IPS-20b (cell line): ENCODE measurements at regions not wholly inside any gene's neighbourhood (a gene's known extent, or its start where the extent isn't known, plus 50 kb on each side); places are given as distances from the start of the nearest gene placed in this dataset.

Experiments
- H3K27ac ChIP-seq: one replicate; pipeline ENCODE4 v1.5.1; 2013; ENCODE audit warnings: low read length
- H3K27me3 ChIP-seq: 2 replicates; pipeline ENCODE4 v1.6.1; 2013; ENCODE audit warnings: mild to moderate bottlenecking, low read length, inconsistent platforms; ENCODE audit not compliant: insufficient read depth
- H3K36me3 ChIP-seq: 2 replicates; pipeline ENCODE4 v1.6.1; 2013; ENCODE audit warnings: low read depth, mild to moderate bottlenecking, inconsistent platforms, low read length, moderate library complexity; ENCODE audit not compliant: insufficient read depth
- H3K4me1 ChIP-seq: 2 replicates; pipeline ENCODE4 v1.6.1; 2013; ENCODE audit warnings: mild to moderate bottlenecking, control low read depth, inconsistent platforms, low read length, moderate library complexity; ENCODE audit not compliant: insufficient read depth
- H3K4me3 ChIP-seq: 2 replicates; pipeline ENCODE4 v1.5.1; 2013; ENCODE audit warnings: mild to moderate bottlenecking, low read length, inconsistent platforms
- H3K9ac ChIP-seq: 2 replicates; pipeline ENCODE4 v1.6.1; 2013; ENCODE audit warnings: low read depth, mild to moderate bottlenecking, inconsistent platforms, low read length, moderate library complexity
- H3K9me3 ChIP-seq: 2 replicates; pipeline ENCODE4 v1.6.1; 2013; ENCODE audit warnings: mild to moderate bottlenecking, low read depth, low read length, inconsistent platforms; ENCODE audit not compliant: insufficient read depth

- no peaks in the 10 kb centered on the region for H3K9me3 ChIP-seq
- H3K27ac ChIP-seq: no peak overlapping the region
- no peaks in the 10 kb centered on the region for H3K27me3 ChIP-seq
- no peak overlapping the region for H3K9ac ChIP-seq
- no peak overlapping the region for H3K4me3 ChIP-seq
- no peaks in the 10 kb centered on the region for H3K36me3 ChIP-seq
- H3K4me1 ChIP-seq: peaks cover 5% of the 10 kb centered on the region; the same call in 1 of the 2 replicates
Observed at GRCh38 chr12:97938031-97938430, 475.4 kb downstream of the RMST start.

GRCh38 chr12:97939156-97939555 is 476.6 kb downstream of the RMST start:
- H3K27ac ChIP-seq: no peak overlapping the region
- no peak overlapping the region for H3K4me3 ChIP-seq
- H3K27me3 ChIP-seq: no peaks in the 10 kb centered on the region
- peaks cover 5% of the 10 kb centered on the region; the same call in 1 of the 2 replicates for H3K4me1 ChIP-seq
- no peaks in the 10 kb centered on the region for H3K36me3 ChIP-seq
- H3K9me3 ChIP-seq: no peaks in the 10 kb centered on the region
- no peak overlapping the region for H3K9ac ChIP-seq

GRCh38 chr12:97940105-97940504 is 477.5 kb downstream of the RMST start:
- Histone ChIP-seq H3K4me1 (peaks cover 5% of the 10 kb centered on the region; the same call in 1 of the 2 replicates), H3K36me3 (no peaks in the 10 kb centered on the region), H3K27ac (no peak overlapping the region), H3K27me3 (no peaks in the 10 kb centered on the region), H3K4me3 (no peak overlapping the region), H3K9me3 (no peaks in the 10 kb centered on the region), H3K9ac (no peak overlapping the region)

DNA sequence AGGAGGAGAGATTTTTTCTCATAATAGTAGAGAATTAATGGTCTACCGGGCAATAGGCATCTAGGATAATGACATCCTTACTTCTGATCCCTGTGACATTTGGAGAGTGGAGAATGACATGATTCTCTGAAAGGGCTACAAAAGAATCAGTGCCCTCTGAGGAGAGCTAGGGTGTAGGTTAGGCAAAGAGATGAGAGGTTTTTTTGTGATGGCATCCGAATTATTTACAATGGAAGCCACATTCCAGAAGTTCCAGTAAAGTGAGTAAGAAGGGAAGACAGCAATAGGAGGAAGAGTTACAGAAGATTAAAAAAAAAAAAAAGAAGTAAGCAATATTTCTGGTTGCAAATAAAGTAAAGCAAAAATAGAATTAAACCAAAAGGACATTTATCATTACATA is 478.0 kb downstream of the RMST start:
- Histone ChIP-seq H3K4me3 (no peak overlapping the region), H3K27ac (no peak overlapping the region), H3K9me3 (no peaks in the 10 kb centered on the region), H3K36me3 (no peaks in the 10 kb centered on the region), H3K27me3 (no peaks in the 10 kb centered on the region), H3K4me1 (peaks cover 5% of the 10 kb centered on the region; the same call in 1 of the 2 replicates), H3K9ac (no peak overlapping the region)

GRCh38 chr12:97941686-97942354 is 479.2 kb downstream of the RMST start:
- Histone ChIP-seq H3K36me3 (no peaks in the 10 kb centered on the region), H3K27me3 (no peaks in the 10 kb centered on the region), H3K4me1 (peaks cover 5% of the 10 kb centered on the region; the same call in 1 of the 2 replicates), H3K9me3 (no peaks in the 10 kb centered on the region; the same call in 1 of the 2 replicates), H3K27ac (no peak overlapping the region), H3K4me3 (no peak overlapping the region), H3K9ac (no peak overlapping the region)

DNA sequence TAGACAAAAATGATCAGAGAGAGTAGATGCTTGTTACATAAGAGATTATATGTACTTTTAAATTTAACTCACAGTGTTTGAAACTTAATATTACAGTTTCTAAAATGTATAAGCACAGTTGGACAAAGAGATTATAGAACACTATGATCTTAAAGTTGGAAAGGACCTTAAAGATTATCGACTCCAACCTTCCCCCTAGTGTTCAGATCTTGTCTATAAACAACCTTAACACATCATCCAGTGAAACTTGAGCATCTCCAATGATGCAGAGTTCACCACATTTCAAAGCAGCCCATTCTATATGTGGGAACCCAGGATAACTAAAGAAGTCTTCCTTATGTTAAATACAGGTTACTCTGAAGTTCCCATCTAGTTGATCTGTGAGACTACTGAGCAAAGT is 480.8 kb downstream of the RMST start:
- H3K27me3 ChIP-seq: no peaks in the 10 kb centered on the region
- H3K36me3 ChIP-seq: no peaks in the 10 kb centered on the region
- no peak overlapping the region for H3K9ac ChIP-seq
- peaks cover 7% of the 10 kb centered on the region; the same call in 1 of the 2 replicates for H3K9me3 ChIP-seq
- H3K27ac ChIP-seq: no peak overlapping the region
- H3K4me3 ChIP-seq: no peak overlapping the region
- peaks cover 5% of the 10 kb centered on the region; the same call in 1 of the 2 replicates for H3K4me1 ChIP-seq

DNA sequence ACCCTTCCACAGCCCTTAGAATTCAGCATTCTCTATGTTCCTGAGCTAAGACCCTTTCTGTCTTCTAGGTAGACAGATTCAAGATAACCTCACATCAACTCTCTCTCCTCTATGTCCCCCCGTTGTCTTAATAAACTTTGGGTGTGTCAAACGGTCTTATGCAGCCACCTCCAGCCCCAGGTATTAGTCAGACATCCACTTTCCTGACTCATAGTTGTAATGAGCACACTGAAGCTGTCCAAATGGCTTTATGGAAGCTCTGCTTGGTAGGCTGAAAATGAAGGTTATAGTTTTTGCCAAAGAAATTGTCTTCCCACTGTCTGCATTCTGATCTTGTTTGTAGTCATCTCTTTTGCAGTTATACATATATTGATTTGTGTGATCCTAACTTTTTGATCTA is 482.0 kb downstream of the RMST start:
- Histone ChIP-seq H3K9ac (no peak overlapping the region), H3K4me1 (peaks cover 5% of the 10 kb centered on the region; the same call in 1 of the 2 replicates), H3K4me3 (no peak overlapping the region), H3K36me3 (no peaks in the 10 kb centered on the region), H3K27me3 (no peaks in the 10 kb centered on the region), H3K9me3 (peaks cover 9% of the 10 kb centered on the region), H3K27ac (no peak overlapping the region)

GRCh38 chr12:97946701-97947100 is 484.1 kb downstream of the RMST start:
- H3K27ac ChIP-seq: no peak overlapping the region
- H3K9ac ChIP-seq: no peak overlapping the region
- no peaks in the 10 kb centered on the region for H3K36me3 ChIP-seq
- no peaks in the 10 kb centered on the region for H3K27me3 ChIP-seq
- no peak overlapping the region; the same call in 1 of the 2 replicates for H3K4me3 ChIP-seq
- no peaks in the 10 kb centered on the region for H3K4me1 ChIP-seq
- H3K9me3 ChIP-seq: peaks cover 9% of the 10 kb centered on the region

DNA sequence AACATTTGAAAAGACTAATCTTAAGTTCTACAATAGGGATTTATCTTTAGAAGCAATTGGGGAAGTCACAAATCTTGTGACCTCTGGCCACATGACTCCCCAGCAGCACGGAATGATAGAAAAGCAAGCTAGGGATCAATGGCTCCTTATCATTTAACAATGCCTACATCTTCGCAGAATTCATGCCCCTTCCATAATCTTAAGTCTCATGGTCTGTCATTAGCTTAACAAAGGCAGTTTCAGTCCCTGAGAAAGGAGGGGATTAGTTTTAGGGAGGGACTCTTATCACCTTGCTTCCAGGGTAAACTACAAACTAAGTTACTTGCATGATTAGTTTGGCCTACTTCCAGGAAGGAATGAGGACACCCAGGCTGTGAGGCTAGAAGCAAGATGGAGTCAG is 486.0 kb downstream of the RMST start:
- Histone ChIP-seq H3K36me3 (no peaks in the 10 kb centered on the region), H3K4me3 (no peak overlapping the region), H3K9ac (no peak overlapping the region), H3K27me3 (no peaks in the 10 kb centered on the region), H3K9me3 (peaks cover 9% of the 10 kb centered on the region), H3K27ac (no peak overlapping the region), H3K4me1 (no peaks in the 10 kb centered on the region)

GRCh38 chr12:97951239-97951638 is 488.6 kb downstream of the RMST start:
- Histone ChIP-seq H3K9me3 (peaks cover 9% of the 10 kb centered on the region), H3K4me3 (no peak overlapping the region), H3K36me3 (no peaks in the 10 kb centered on the region), H3K9ac (no peak overlapping the region), H3K27ac (no peak overlapping the region), H3K27me3 (no peaks in the 10 kb centered on the region), H3K4me1 (no peaks in the 10 kb centered on the region)

DNA sequence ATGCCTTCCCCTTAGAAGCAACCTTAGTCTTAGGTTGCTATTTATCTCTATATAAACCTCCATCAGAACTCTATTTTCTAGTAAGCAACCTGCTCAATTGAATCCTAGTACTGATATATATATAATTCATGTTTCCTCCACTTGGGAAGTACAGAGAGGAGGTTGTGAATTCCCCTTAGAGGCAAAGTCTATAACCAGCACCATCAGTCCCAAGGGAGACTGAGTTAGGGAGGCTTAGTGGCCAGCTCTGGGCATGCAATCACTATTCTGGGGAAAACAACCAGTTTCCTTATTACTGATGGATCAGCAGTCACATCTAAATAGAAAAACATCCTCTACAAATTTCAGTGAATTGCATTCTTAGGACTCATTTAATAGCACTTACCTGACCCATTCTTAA is 489.1 kb downstream of the RMST start:
- H3K9me3 ChIP-seq: peaks cover 9% of the 10 kb centered on the region

DNA sequence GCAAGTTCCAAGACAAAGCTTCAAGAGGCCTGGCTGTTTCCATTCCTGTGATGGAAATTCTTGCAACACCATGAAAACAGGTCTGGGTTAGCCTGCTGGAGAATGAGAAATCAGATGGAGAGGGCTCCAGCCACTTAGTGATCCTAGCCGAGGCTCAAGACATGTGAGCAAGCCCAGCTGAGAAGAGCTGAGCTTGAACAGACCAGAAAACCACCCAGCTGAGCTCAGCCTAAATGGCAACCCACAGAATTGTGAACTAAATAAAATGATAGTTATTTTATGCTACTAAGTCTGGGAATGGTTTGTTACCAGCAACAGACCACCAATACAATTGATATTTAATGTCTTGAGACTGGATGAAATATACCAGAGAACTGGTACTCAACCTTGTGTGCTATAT is 494.5 kb downstream of the RMST start:
- no peaks in the 10 kb centered on the region for H3K4me1 ChIP-seq
- H3K9ac ChIP-seq: no peak overlapping the region
- H3K36me3 ChIP-seq: no peaks in the 10 kb centered on the region
- no peak overlapping the region for H3K27ac ChIP-seq
- H3K9me3 ChIP-seq: peaks cover 8% of the 10 kb centered on the region; the same call in 1 of the 2 replicates
- H3K27me3 ChIP-seq: no peaks in the 10 kb centered on the region
- H3K4me3 ChIP-seq: no peak overlapping the region

More for the DNA sequence above, 489.1 kb downstream of the RMST start:
- H3K9ac ChIP-seq: no peak overlapping the region
- H3K27ac ChIP-seq: no peak overlapping the region
- no peaks in the 10 kb centered on the region for H3K4me1 ChIP-seq
- H3K36me3 ChIP-seq: no peaks in the 10 kb centered on the region
- no peaks in the 10 kb centered on the region for H3K27me3 ChIP-seq
- no peak overlapping the region for H3K4me3 ChIP-seq
